ENCODE measurements at regions not wholly inside any gene's neighbourhood (a gene's known extent, or its start where the extent isn't known, plus 50 kb on each side); places are given as distances from the start of the nearest gene placed in this dataset.

DNA sequence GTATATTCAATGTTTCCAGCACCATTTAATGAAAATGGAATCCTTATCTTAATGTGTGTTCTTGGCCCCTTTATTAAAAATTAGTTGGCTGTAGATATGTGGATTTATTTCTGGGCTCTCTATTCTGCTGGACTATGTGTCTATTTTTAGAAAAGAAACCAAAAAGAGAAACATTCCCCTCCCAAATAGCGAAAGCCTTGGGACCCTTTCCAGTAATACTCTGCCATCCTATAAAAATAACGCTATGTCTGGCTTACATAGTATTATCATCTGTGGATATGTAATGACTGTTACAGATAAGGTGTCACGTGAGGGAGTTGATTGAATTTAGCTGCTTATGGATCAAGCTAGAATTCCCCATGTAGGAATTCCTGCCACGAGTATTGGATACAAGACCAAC, 279.3 kb upstream of the KIF2B start:
- in situ Hi-C loops (cut with MboI; ENCODE audit: low sequenced_read_pairs in 4 of 4) (no loop called here), intact Hi-C loops (cut with DNase I; ENCODE audit: low total_unique reads) (no loop called here)
- ATAC-seq = no peak
- no peaks in the 10 kb centered on the region for H3K4me1 ChIP-seq
- DNase-seq = no peak
- no peaks in the 10 kb centered on the region for H3K9me3 ChIP-seq
- H3K27ac ChIP-seq = no peak overlapping the region
- H3K4me3 ChIP-seq = no peak overlapping the region
- TF ChIP-seq POLR2A (IDR thresholded peaks at IDR 0.05) = no peak
- TF ChIP-seq, protein P1, sequence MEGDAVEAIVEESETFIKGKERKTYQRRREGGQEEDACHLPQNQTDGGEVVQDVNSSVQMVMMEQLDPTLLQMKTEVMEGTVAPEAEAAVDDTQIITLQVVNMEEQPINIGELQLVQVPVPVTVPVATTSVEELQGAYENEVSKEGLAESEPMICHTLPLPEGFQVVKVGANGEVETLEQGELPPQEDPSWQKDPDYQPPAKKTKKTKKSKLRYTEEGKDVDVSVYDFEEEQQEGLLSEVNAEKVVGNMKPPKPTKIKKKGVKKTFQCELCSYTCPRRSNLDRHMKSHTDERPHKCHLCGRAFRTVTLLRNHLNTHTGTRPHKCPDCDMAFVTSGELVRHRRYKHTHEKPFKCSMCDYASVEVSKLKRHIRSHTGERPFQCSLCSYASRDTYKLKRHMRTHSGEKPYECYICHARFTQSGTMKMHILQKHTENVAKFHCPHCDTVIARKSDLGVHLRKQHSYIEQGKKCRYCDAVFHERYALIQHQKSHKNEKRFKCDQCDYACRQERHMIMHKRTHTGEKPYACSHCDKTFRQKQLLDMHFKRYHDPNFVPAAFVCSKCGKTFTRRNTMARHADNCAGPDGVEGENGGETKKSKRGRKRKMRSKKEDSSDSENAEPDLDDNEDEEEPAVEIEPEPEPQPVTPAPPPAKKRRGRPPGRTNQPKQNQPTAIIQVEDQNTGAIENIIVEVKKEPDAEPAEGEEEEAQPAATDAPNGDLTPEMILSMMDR (IDR thresholded peaks at IDR 0.05 in 4 of 5, conservative IDR thresholded peaks at IDR 0.05 in 1 of 5) = no peak
- H3K36me3 ChIP-seq = no peaks in the 10 kb centered on the region
- no peaks in the 10 kb centered on the region for H3K27me3 ChIP-seq

DNA sequence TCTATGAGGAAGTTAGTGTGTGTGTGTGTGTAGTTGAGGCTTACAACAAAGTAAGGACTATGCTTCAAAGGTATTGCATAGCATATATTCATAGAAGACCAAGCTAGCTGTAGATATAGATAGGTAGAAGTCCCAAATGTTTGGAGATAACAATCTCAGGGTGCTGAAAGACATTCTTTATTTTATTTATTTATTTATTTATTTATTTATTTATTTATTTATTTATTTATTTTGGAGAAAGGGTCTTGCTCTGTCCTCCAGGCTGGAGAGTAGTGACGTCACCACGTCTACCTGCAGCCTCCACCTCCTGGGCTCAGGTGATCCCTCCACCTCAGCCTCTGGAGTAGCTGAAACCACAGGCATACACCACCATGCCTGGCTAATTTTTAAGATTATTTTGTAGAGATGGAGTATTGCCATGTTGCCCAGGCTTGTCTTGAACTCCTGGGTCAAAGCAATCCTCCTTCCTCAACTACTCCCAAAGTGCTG, 284.6 kb upstream of the KIF2B start:
- no peak for DNase-seq
- ATAC-seq = no peak
- Histone ChIP-seq H3K36me3 (no peaks in the 10 kb centered on the region), H3K4me1 (no peaks in the 10 kb centered on the region), H3K4me3 (no peak overlapping the region), H3K27ac (no peak overlapping the region), H3K27me3 (no peaks in the 10 kb centered on the region), H3K9me3 (no peaks in the 10 kb centered on the region)
- intact Hi-C loops (cut with DNase I; ENCODE audit: low total_unique reads) = no loop called here
- in situ Hi-C loops (cut with MboI; ENCODE audit: low sequenced_read_pairs in 4 of 4) = no loop called here
- TF ChIP-seq, protein P1 (IDR thresholded peaks at IDR 0.05 in 4 of 5, conservative IDR thresholded peaks at IDR 0.05 in 1 of 5) = no peak

DNA sequence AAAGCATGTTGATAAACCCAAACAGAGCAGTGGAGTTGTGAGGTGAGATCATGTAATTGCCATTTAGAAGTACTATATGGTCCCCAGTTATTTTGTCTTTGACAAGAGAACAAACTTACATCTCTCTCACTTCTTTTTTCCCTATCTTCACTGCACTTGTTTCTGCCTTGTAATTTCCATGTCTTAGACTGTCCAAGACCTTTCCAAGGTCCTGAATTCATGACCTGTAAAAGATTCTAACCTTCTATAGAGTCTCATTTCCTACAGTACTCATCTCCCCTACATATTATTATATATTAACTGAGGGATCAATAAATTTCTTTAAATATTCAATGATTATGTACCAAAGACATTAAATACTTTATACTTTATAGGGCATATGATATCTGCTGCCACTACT, 295.3 kb upstream of the KIF2B start:
- H3K4me3 ChIP-seq = no peak overlapping the region
- TF ChIP-seq POLR2A (IDR thresholded peaks at IDR 0.05) = no peak
- TF ChIP-seq, protein P1 (IDR thresholded peaks at IDR 0.05 in 4 of 5, conservative IDR thresholded peaks at IDR 0.05 in 1 of 5) = no peak
- DNase-seq (no peak), ATAC-seq (no peak)
- H3K9me3 ChIP-seq = no peaks in the 10 kb centered on the region
- no peaks in the 10 kb centered on the region for H3K36me3 ChIP-seq
- H3K4me1 ChIP-seq = no peaks in the 10 kb centered on the region
- no peaks in the 10 kb centered on the region for H3K27me3 ChIP-seq
- H3K27ac ChIP-seq = no peak overlapping the region
- in situ Hi-C loops (cut with MboI; ENCODE audit: low sequenced_read_pairs in 4 of 4) = no loop called here
- intact Hi-C loops (cut with DNase I; ENCODE audit: low total_unique reads) = no loop called here

DNA sequence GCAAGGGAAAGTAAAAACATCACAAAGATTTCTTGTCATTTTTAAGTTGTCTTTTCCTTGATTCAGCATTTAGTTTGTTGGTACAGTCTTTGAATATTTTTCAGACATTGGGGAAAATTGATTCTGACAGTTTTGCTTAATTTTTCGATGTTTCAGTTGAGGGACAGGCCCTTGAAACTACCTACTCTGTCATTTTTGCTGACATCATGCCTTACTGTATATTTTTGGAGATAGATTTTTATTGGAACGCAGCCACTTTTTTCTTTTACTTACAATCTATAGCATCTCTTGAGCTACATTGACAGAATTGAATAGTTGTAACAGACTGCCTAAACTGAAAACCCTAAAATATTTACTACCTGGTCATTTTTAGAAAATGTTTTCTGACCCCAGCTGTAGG, 297.1 kb upstream of the KIF2B start:
- H3K4me1 ChIP-seq = no peaks in the 10 kb centered on the region
- no peaks in the 10 kb centered on the region for H3K9me3 ChIP-seq
- H3K36me3 ChIP-seq = no peaks in the 10 kb centered on the region
- in situ Hi-C loops (cut with MboI; ENCODE audit: low sequenced_read_pairs in 4 of 4) (no loop called here), intact Hi-C loops (cut with DNase I; ENCODE audit: low total_unique reads) (no loop called here)
- H3K27me3 ChIP-seq = no peaks in the 10 kb centered on the region
- ATAC-seq (no peak), DNase-seq (no peak)
- H3K27ac ChIP-seq = no peak overlapping the region
- TF ChIP-seq, protein P1 (IDR thresholded peaks at IDR 0.05 in 4 of 5, conservative IDR thresholded peaks at IDR 0.05 in 1 of 5) = no peak
- no peak for TF ChIP-seq POLR2A (IDR thresholded peaks at IDR 0.05)
- no peak overlapping the region for H3K4me3 ChIP-seq

DNA sequence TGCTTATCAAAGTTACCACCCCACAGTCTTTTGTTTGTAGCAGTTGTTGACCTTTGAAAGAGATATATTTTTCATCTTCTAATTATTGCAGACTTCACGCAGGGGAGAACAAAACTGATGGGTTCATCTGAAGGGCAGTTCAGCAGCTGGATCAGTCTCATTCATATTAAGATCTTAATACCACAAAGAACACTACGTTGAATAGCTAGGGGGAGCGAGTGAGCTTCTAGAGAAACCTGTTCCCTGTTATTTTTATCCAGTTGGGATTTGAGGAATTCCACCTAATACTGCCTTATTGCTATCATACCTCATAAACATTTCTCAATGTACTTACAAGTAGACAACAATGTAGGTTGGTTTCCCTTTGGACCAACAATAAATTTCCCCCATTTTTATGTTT, 306.1 kb upstream of the KIF2B start:
- intact Hi-C loops (cut with DNase I; ENCODE audit: low total_unique reads) = no loop called here
- no peak for DNase-seq
- Histone ChIP-seq H3K27me3 (no peaks in the 10 kb centered on the region), H3K36me3 (no peaks in the 10 kb centered on the region), H3K4me3 (no peak overlapping the region), H3K27ac (no peak overlapping the region), H3K9me3 (no peaks in the 10 kb centered on the region), H3K4me1 (no peaks in the 10 kb centered on the region)
- ATAC-seq = no peak
- TF ChIP-seq POLR2A (IDR thresholded peaks at IDR 0.05) = no peak
- TF ChIP-seq, protein P1 (IDR thresholded peaks at IDR 0.05 in 4 of 5, conservative IDR thresholded peaks at IDR 0.05 in 1 of 5) = no peak
- in situ Hi-C loops (cut with MboI; ENCODE audit: low sequenced_read_pairs in 4 of 4) = no loop called here
